Muscle of leg (tissue), 3 donors: ENCODE measurements at regions not wholly inside any gene's neighbourhood (a gene's known extent, or its start where the extent isn't known, plus 50 kb on each side); places are given as distances from the start of the nearest gene placed in this dataset.

ENCODE experiments used
- DNase-seq: peaks from one replicate; pipeline ENCODE4 v3.0.0; 2013
- H3K27ac ChIP-seq: one replicate; pipeline ENCODE4 v1.5.1; 2013; ENCODE audit warnings: mild to moderate bottlenecking, low read length, control low read depth
- H3K27me3 ChIP-seq: one replicate; pipeline ENCODE4 v1.6.1; 2013; ENCODE audit warnings: low read length; ENCODE audit not compliant: control insufficient read depth, insufficient read depth
- H3K36me3 ChIP-seq: one replicate; pipeline ENCODE4 v1.6.1; 2013; ENCODE audit warnings: low read length; ENCODE audit not compliant: control insufficient read depth, insufficient read depth
- H3K4me1 ChIP-seq: one replicate; pipeline ENCODE4 v1.6.1; 2013; ENCODE audit warnings: low read length; ENCODE audit not compliant: control insufficient read depth, insufficient read depth
- H3K4me3 ChIP-seq: one replicate; pipeline ENCODE4 v1.5.1; 2013; ENCODE audit warnings: low read length, control low read depth
- H3K9me3 ChIP-seq: replicated peaks from 2 replicates; pipeline ENCODE4 v1.6.1; 2013; ENCODE audit warnings: low read depth, low read length; ENCODE audit not compliant: control insufficient read depth
- WGBS: methylation state at CpG from one replicate; pipeline ENCODE4 v1.1.5; 2013; ENCODE audit warnings: missing lambda C conversion rate; ENCODE audit not compliant: insufficient coverage; 5-methylcytosine and 5-hydroxymethylcytosine counted together

DNA sequence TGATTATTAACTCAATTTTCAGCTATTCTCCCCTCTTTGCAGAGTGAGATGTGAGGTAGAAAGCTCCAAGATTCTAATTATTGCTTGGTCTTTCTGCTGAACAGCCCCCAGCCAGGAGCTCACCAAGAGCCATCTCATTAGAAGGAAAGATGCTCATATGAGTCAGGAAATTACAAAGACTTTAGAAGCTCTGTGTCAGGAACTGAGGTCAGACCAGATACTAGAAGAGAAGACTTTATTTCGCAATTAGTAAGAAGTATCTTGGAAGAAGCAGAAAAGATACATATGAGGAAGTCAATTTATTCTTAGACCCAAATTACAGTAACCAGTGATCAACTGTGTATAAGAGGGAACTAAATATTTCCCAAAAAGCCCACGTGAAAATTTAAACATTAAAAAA lies 626.9 kb downstream of the ZWINT start:
- Histone ChIP-seq H3K4me3 (no peak overlapping the region), H3K27me3 (no peaks in the 10 kb centered on the region), H3K9me3 (no peaks in the 10 kb centered on the region), H3K36me3 (no peaks in the 10 kb centered on the region), H3K27ac (no peak overlapping the region), H3K4me1 (no peaks in the 10 kb centered on the region)
- DNase-seq: no peak
- no CpG with 5 or more reads among the region's 2 CpGs for WGBS

GRCh38 chr10:55704950-55705349 lies 656.1 kb downstream of the ZWINT start:
- WGBS: no CpG with 5 or more reads among the region's 2 CpGs
- no peaks in the 10 kb centered on the region for H3K27me3 ChIP-seq
- no peaks in the 10 kb centered on the region for H3K9me3 ChIP-seq
- H3K4me1 ChIP-seq: no peaks in the 10 kb centered on the region
- DNase-seq: no peak
- H3K4me3 ChIP-seq: no peak overlapping the region
- H3K27ac ChIP-seq: no peak overlapping the region
- no peaks in the 10 kb centered on the region for H3K36me3 ChIP-seq

GRCh38 chr10:55668326-55668922 lies 692.6 kb downstream of the ZWINT start:
- no CpG with 5 or more reads among the region's 2 CpGs for WGBS
- no peak overlapping the region for H3K27ac ChIP-seq
- no peak for DNase-seq
- H3K4me1 ChIP-seq: no peaks in the 10 kb centered on the region
- no peaks in the 10 kb centered on the region for H3K27me3 ChIP-seq
- no peak overlapping the region for H3K4me3 ChIP-seq
- H3K9me3 ChIP-seq: no peaks in the 10 kb centered on the region
- no peaks in the 10 kb centered on the region for H3K36me3 ChIP-seq

GRCh38 chr10:55653531-55653930 lies 707.5 kb downstream of the ZWINT start:
- Histone ChIP-seq H3K9me3 (no peaks in the 10 kb centered on the region), H3K4me1 (no peaks in the 10 kb centered on the region), H3K27me3 (no peaks in the 10 kb centered on the region), H3K4me3 (no peak overlapping the region), H3K27ac (no peak overlapping the region), H3K36me3 (no peaks in the 10 kb centered on the region)
- DNase-seq: no peak

- Histone ChIP-seq H3K4me3 (no peak overlapping the region), H3K27ac (no peak overlapping the region), H3K4me1 (no peaks in the 10 kb centered on the region), H3K36me3 (no peaks in the 10 kb centered on the region), H3K27me3 (no peaks in the 10 kb centered on the region), H3K9me3 (no peaks in the 10 kb centered on the region)
- WGBS: no CpG with 5 or more reads among the region's 1 CpG
- no peak for DNase-seq
Measured at GRCh38 chr10:55641601-55642000, 719.5 kb downstream of the ZWINT start.

GRCh38 chr10:55631071-55631654 lies 729.9 kb downstream of the ZWINT start:
- H3K27me3 ChIP-seq: peaks cover 38% of the 10 kb centered on the region
- no peaks in the 10 kb centered on the region for H3K36me3 ChIP-seq
- H3K27ac ChIP-seq: no peak overlapping the region
- WGBS: 0% methylated on average over 40 of the region's 49 CpGs
- no peaks in the 10 kb centered on the region for H3K9me3 ChIP-seq
- peak; percentile 67 for DNase-seq
- H3K4me1 ChIP-seq: peaks cover 28% of the 10 kb centered on the region
- H3K4me3 ChIP-seq: peak overlapping the region; percentile 43

DNA sequence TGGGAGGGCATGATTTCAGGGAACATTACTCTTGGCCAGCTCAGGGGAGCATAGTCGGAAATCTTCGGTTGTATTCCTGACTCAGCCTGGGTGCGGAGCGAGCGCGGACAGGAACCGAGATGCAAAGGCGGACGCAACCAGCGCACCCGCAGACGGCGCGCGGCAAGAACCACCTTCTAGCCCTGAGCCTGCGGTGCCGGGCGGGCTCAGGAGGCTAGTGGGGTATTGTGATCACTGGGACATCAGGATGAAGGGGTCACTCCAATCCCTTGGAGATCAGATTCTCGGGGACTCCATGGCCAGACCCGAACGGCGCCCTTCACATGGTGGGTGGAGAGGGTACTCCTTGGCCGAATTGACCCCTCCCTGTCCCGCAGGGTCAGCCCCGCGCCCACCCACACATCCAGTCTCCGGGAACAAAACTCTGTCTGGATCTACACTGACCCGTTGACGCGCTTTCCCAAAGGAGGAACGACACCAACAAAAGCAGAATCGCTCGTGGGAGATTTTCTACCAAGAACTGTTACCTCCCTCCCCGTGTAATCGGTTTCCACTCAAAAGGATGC lies 730.5 kb downstream of the ZWINT start:
- peak; percentile 19 for DNase-seq
- peak overlapping the region; percentile 43 for H3K4me3 ChIP-seq
- H3K36me3 ChIP-seq: no peaks in the 10 kb centered on the region
- no peak overlapping the region for H3K27ac ChIP-seq
- H3K4me1 ChIP-seq: peaks cover 28% of the 10 kb centered on the region
- WGBS: 0% methylated on average over 33 of the region's 35 CpGs
- peaks cover 40% of the 10 kb centered on the region for H3K27me3 ChIP-seq
- no peaks in the 10 kb centered on the region for H3K9me3 ChIP-seq

- peak; percentile 65 for DNase-seq
- H3K27me3 ChIP-seq: peaks cover 40% of the 10 kb centered on the region
- H3K4me1 ChIP-seq: peaks cover 28% of the 10 kb centered on the region
- WGBS: 3% methylated on average over 6 of the region's 21 CpGs
- peak overlapping the region; percentile 43 for H3K4me3 ChIP-seq
- H3K9me3 ChIP-seq: no peaks in the 10 kb centered on the region
- no peaks in the 10 kb centered on the region for H3K36me3 ChIP-seq
- H3K27ac ChIP-seq: no peak overlapping the region
Measured at GRCh38 chr10:55629793-55630490, 731.1 kb downstream of the ZWINT start.

DNA sequence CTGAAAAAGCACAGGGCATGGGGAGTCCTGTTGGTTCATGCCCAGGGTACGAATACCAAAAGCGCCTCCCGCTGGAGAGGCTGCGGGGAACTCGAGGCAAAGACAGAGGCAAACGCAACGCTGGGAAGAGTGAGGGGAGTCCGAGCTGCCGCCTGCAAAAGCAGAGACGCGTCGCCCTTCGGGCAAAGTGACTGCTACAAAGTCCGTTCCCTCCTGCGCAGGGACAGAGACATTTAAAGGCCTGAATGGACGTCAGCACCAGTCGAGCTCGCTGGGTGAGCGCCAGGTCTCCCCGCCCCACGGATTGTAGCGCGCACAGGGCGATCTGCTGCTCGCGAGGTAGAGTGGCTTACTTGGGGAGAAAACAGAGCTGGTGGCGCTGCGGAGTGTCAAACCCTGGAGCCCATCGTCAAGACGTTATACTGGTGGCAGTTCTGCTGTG lies 732.8 kb downstream of the ZWINT start:
- no peaks in the 10 kb centered on the region for H3K9me3 ChIP-seq
- peak; percentile 7 for DNase-seq
- peak overlapping the region; percentile 23 for H3K4me3 ChIP-seq
- peaks cover 28% of the 10 kb centered on the region for H3K4me1 ChIP-seq
- under 1% methylated on average over 30 of the region's 30 CpGs for WGBS
- no peak overlapping the region for H3K27ac ChIP-seq
- no peaks in the 10 kb centered on the region for H3K36me3 ChIP-seq
- H3K27me3 ChIP-seq: peaks cover 40% of the 10 kb centered on the region

DNA sequence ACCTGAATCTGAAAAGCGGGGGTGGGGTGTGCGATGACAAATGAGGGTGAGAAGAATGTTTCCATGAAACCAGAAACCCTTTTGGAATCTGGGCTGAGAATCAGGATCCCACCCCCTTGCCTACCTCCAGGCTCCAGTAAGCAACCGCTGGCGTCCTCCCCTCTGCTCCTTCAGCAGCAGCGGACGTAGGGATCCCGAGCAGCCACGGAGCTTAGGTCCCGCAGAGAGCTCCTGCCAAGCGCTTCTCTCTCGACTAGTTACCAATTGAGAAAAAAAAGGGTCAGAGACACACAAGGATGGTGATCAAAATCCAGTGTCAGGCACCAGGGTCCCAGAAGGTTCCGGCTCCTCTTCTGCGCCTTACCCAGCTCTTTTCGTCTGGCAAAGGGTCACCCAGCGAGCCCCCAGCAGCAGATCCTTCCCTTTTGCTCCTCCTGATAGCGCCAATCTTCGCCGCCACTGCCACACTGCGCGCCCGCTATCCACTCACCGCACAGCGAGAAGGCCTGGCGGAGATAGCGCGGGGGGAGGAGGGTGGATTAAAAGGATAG lies 733.5 kb downstream of the ZWINT start:
- H3K4me1 ChIP-seq: peaks cover 28% of the 10 kb centered on the region
- H3K27me3 ChIP-seq: peaks cover 40% of the 10 kb centered on the region
- H3K27ac ChIP-seq: no peak overlapping the region
- H3K36me3 ChIP-seq: no peaks in the 10 kb centered on the region
- H3K4me3 ChIP-seq: peak overlapping the region; percentile 23
- peak; percentile 4 for DNase-seq
- no peaks in the 10 kb centered on the region for H3K9me3 ChIP-seq
- 0% methylated on average over 9 of the region's 26 CpGs for WGBS
